A549 (cell line): ENCODE measurements at regions not wholly inside any gene's neighbourhood (a gene's known extent, or its start where the extent isn't known, plus 50 kb on each side); places are given as distances from the start of the nearest gene placed in this dataset.

ENCODE experiments used
- CTCF ChIP-seq: fragments of >200 bp; sonication (Bioruptor Twin); formaldehyde crosslinking; IDR thresholded peaks from 3 replicates; pipeline ENCODE4 v1.5.1; 2016
- MAX ChIP-seq: IDR thresholded peaks from 2 replicates; pipeline ENCODE4 v1.6.1; 2012
- POLR2A ChIP-seq: IDR thresholded peaks from 2 replicates; pipeline ENCODE4 v1.6.1; 2012; ENCODE audit warnings: mild to moderate bottlenecking, low read length
- ZSCAN20 ChIP-seq: fragments of 250-450 bp; sonication (Bioruptor Pico); IDR thresholded peaks from 2 replicates; pipeline ENCODE4 v1.8.0; 2022; ENCODE audit warnings: mild to moderate bottlenecking, moderate library complexity

GRCh38 chr9:129505270-129505902, 115.5 kb downstream of the C9orf50 start:
- no peak for TF ChIP-seq POLR2A
- TF ChIP-seq CTCF = no peak
- no peak for TF ChIP-seq MAX
- TF ChIP-seq ZSCAN20 (CRISPR knock-in tag) = no peak
